ENCODE measurements at regions not wholly inside any gene's neighbourhood (a gene's known extent, or its start where the extent isn't known, plus 50 kb on each side); places are given as distances from the start of the nearest gene placed in this dataset.

- H3K4me3 ChIP-seq (ENCODE audit: severe bottlenecking): no peak overlapping the region
- DNase-seq (ENCODE audit: low spot score) (no peak), ATAC-seq (ENCODE audit: low read depth) (no peak)
- H3K27me3 ChIP-seq (ENCODE audit: insufficient read depth, poor library complexity, severe bottlenecking): no peaks in the 10 kb centered on the region
- no peaks in the 10 kb centered on the region for H3K36me3 ChIP-seq (ENCODE audit: low read depth)
- H3K4me1 ChIP-seq (ENCODE audit: insufficient read depth, poor library complexity, severe bottlenecking): no peaks in the 10 kb centered on the region
- TF ChIP-seq, protein P1, sequence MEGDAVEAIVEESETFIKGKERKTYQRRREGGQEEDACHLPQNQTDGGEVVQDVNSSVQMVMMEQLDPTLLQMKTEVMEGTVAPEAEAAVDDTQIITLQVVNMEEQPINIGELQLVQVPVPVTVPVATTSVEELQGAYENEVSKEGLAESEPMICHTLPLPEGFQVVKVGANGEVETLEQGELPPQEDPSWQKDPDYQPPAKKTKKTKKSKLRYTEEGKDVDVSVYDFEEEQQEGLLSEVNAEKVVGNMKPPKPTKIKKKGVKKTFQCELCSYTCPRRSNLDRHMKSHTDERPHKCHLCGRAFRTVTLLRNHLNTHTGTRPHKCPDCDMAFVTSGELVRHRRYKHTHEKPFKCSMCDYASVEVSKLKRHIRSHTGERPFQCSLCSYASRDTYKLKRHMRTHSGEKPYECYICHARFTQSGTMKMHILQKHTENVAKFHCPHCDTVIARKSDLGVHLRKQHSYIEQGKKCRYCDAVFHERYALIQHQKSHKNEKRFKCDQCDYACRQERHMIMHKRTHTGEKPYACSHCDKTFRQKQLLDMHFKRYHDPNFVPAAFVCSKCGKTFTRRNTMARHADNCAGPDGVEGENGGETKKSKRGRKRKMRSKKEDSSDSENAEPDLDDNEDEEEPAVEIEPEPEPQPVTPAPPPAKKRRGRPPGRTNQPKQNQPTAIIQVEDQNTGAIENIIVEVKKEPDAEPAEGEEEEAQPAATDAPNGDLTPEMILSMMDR (IDR thresholded peaks at IDR 0.05; ENCODE audit: poor library complexity, severe bottlenecking): no peak
- H3K9me3 ChIP-seq (ENCODE audit: severe bottlenecking): no peaks in the 10 kb centered on the region
- no peak overlapping the region for H3K27ac ChIP-seq (ENCODE audit: poor library complexity, severe bottlenecking)
Observed at GRCh38 chr22:48952256-48953102, 875.2 kb downstream of the BRD1 start.

GRCh38 chr22:48951836-48952235 is 875.8 kb downstream of the BRD1 start:
- no peak overlapping the region for H3K27ac ChIP-seq (ENCODE audit: poor library complexity, severe bottlenecking)
- H3K27me3 ChIP-seq (ENCODE audit: insufficient read depth, poor library complexity, severe bottlenecking): no peaks in the 10 kb centered on the region
- no peak for ATAC-seq (ENCODE audit: low read depth)
- TF ChIP-seq, protein P1 (IDR thresholded peaks at IDR 0.05; ENCODE audit: poor library complexity, severe bottlenecking): no peak
- H3K36me3 ChIP-seq (ENCODE audit: low read depth): no peaks in the 10 kb centered on the region
- no peak for DNase-seq (ENCODE audit: low spot score)
- H3K4me1 ChIP-seq (ENCODE audit: insufficient read depth, poor library complexity, severe bottlenecking): no peaks in the 10 kb centered on the region
- H3K4me3 ChIP-seq (ENCODE audit: severe bottlenecking): no peak overlapping the region
- H3K9me3 ChIP-seq (ENCODE audit: severe bottlenecking): no peaks in the 10 kb centered on the region

- TF ChIP-seq, protein P1 (IDR thresholded peaks at IDR 0.05; ENCODE audit: poor library complexity, severe bottlenecking): no peak
- H3K9me3 ChIP-seq (ENCODE audit: severe bottlenecking): no peaks in the 10 kb centered on the region
Observed at GRCh38 chr22:48950151-48950915, 877.3 kb downstream of the BRD1 start.

DNA sequence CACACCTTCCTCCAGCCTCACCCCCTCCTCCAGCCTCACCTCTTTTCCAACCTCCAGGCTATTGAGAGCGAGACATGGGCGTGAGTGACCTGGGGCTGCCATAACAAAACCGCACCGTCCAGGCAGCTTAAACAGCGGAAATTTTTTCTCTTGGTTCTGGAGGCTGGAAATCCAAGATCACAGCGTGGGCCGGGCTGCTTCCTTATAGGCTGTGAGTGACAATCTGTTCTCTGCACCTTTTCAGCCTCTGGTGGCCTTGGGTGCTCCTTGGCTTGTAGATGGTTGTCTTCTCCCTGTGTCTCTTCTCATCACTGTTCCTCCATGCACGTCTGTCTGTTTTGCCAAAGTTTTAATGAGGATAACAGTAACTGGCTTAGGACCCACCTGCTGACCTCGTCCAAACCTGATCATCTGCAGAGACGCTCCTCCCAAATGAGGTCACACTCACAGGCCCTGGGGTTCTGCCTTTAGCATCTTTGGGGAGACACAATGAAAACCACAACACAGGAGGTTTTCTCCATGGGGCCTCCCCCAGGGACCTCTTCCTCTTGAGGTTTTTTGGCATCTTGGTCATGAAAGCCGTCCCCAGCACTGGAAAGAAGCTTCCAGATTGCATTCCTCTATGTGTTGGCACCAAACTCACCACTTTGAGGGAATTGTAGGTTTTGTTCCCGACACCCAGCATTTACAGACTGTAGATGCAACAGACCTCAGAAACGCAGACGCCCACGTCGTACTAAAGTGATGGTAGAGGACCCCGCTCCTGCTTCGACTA is 878.1 kb downstream of the BRD1 start:
- H3K9me3 ChIP-seq (ENCODE audit: severe bottlenecking): no peaks in the 10 kb centered on the region
- ATAC-seq (ENCODE audit: low read depth): no peak
- TF ChIP-seq, protein P1 (IDR thresholded peaks at IDR 0.05; ENCODE audit: poor library complexity, severe bottlenecking): no peak
- DNase-seq (ENCODE audit: low spot score): no peak
- no peak overlapping the region for H3K27ac ChIP-seq (ENCODE audit: poor library complexity, severe bottlenecking)
- no peak overlapping the region for H3K4me3 ChIP-seq (ENCODE audit: severe bottlenecking)
- H3K27me3 ChIP-seq (ENCODE audit: insufficient read depth, poor library complexity, severe bottlenecking): no peaks in the 10 kb centered on the region
- no peaks in the 10 kb centered on the region for H3K36me3 ChIP-seq (ENCODE audit: low read depth)
- no peaks in the 10 kb centered on the region for H3K4me1 ChIP-seq (ENCODE audit: insufficient read depth, poor library complexity, severe bottlenecking)

More at GRCh38 chr22:48950151-48950915, 877.3 kb downstream of the BRD1 start:
- ATAC-seq (ENCODE audit: low read depth) (no peak), DNase-seq (ENCODE audit: low spot score) (no peak)
- Histone ChIP-seq H3K36me3 (ENCODE audit: low read depth) (no peaks in the 10 kb centered on the region), H3K27ac (ENCODE audit: poor library complexity, severe bottlenecking) (no peak overlapping the region), H3K4me1 (ENCODE audit: insufficient read depth, poor library complexity, severe bottlenecking) (no peaks in the 10 kb centered on the region), H3K27me3 (ENCODE audit: insufficient read depth, poor library complexity, severe bottlenecking) (no peaks in the 10 kb centered on the region), H3K4me3 (ENCODE audit: severe bottlenecking) (no peak overlapping the region)
